ENCODE measurements at regions not wholly inside any gene's neighbourhood (a gene's known extent, or its start where the extent isn't known, plus 50 kb on each side); places are given as distances from the start of the nearest gene placed in this dataset.

DNA sequence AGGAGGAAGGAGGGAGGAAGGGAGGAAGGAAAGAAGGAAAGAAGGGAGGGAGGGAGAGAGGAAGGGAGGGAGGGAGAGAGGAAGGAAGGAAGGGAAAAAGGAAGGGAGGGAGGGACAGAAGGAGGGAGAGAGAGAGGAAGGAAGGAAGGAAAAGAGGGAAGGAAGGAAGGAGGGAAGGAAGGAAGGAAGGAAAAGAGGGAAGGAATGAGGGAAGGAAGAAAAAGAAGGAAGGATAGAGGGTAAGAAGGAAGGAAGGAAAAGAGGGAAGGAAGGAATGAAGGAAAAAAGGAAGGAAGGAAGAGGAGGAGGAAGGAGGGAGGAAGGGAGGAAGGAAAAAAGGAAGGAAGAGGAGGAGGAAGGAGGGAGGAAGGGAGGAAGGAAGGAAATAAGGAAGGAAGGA lies 796.8 kb downstream of the ARAP2 start:
- TF ChIP-seq POLR2A (IDR thresholded peaks at IDR 0.05): no peak
- TF ChIP-seq, protein P1, sequence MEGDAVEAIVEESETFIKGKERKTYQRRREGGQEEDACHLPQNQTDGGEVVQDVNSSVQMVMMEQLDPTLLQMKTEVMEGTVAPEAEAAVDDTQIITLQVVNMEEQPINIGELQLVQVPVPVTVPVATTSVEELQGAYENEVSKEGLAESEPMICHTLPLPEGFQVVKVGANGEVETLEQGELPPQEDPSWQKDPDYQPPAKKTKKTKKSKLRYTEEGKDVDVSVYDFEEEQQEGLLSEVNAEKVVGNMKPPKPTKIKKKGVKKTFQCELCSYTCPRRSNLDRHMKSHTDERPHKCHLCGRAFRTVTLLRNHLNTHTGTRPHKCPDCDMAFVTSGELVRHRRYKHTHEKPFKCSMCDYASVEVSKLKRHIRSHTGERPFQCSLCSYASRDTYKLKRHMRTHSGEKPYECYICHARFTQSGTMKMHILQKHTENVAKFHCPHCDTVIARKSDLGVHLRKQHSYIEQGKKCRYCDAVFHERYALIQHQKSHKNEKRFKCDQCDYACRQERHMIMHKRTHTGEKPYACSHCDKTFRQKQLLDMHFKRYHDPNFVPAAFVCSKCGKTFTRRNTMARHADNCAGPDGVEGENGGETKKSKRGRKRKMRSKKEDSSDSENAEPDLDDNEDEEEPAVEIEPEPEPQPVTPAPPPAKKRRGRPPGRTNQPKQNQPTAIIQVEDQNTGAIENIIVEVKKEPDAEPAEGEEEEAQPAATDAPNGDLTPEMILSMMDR (IDR thresholded peaks at IDR 0.05): no peak
